ENCODE measurements at regions not wholly inside any gene's neighbourhood (a gene's known extent, or its start where the extent isn't known, plus 50 kb on each side); places are given as distances from the start of the nearest gene placed in this dataset.

DNA sequence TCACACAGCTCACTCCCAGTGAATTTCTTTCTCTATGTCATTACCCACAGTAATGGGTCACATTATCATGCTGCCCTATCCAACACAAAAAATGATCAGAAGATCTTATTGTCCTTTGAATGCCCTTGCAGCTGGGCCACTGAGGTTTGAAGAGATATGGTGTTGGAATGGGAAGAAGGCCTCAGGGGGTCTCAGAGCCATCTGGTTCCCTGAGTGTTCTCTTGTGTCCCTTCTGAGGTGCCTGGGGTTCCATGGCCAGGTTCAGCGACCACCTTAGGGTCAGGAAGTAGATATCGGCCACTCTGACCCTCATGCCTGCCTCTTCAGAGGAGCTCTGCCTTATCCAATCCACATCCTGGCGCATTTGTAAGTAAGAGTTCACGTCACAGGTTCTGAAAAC lies 232.3 kb downstream of the TJP1 start:
- TF ChIP-seq, protein P1, sequence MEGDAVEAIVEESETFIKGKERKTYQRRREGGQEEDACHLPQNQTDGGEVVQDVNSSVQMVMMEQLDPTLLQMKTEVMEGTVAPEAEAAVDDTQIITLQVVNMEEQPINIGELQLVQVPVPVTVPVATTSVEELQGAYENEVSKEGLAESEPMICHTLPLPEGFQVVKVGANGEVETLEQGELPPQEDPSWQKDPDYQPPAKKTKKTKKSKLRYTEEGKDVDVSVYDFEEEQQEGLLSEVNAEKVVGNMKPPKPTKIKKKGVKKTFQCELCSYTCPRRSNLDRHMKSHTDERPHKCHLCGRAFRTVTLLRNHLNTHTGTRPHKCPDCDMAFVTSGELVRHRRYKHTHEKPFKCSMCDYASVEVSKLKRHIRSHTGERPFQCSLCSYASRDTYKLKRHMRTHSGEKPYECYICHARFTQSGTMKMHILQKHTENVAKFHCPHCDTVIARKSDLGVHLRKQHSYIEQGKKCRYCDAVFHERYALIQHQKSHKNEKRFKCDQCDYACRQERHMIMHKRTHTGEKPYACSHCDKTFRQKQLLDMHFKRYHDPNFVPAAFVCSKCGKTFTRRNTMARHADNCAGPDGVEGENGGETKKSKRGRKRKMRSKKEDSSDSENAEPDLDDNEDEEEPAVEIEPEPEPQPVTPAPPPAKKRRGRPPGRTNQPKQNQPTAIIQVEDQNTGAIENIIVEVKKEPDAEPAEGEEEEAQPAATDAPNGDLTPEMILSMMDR (conservative IDR thresholded peaks at IDR 0.05; ENCODE audit: low read depth, low read length): no peak
- no peak for TF ChIP-seq POLR2A (IDR thresholded peaks at IDR 0.05; ENCODE audit: low read depth, low read length)
- TF ChIP-seq, protein P2, sequence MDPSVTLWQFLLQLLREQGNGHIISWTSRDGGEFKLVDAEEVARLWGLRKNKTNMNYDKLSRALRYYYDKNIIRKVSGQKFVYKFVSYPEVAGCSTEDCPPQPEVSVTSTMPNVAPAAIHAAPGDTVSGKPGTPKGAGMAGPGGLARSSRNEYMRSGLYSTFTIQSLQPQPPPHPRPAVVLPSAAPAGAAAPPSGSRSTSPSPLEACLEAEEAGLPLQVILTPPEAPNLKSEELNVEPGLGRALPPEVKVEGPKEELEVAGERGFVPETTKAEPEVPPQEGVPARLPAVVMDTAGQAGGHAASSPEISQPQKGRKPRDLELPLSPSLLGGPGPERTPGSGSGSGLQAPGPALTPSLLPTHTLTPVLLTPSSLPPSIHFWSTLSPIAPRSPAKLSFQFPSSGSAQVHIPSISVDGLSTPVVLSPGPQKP (IDR thresholded peaks at IDR 0.05; ENCODE audit: borderline replicate concordance, low read depth, low read length): no peak
- TF ChIP-seq CHD1 (IDR thresholded peaks at IDR 0.05; ENCODE audit: low read depth, low read length): no peak
- TF ChIP-seq MAFK (IDR thresholded peaks at IDR 0.05; ENCODE audit: low read depth, low read length): no peak
- no peak for TF ChIP-seq MAZ (IDR thresholded peaks at IDR 0.05; ENCODE audit: borderline replicate concordance, low read depth, low read length)
- TF ChIP-seq BHLHE40 (IDR thresholded peaks at IDR 0.05; ENCODE audit: low read depth, low read length): no peak
- no peak for TF ChIP-seq FOS (IDR thresholded peaks at IDR 0.05; ENCODE audit: low read depth, low read length)
- no peak for TF ChIP-seq RFX5 (IDR thresholded peaks at IDR 0.05; ENCODE audit: low read depth, low read length)
